MM.1S (cell line): ENCODE measurements at regions not wholly inside any gene's neighbourhood (a gene's known extent, or its start where the extent isn't known, plus 50 kb on each side); places are given as distances from the start of the nearest gene placed in this dataset.

ENCODE experiments used
- DNase-seq: peaks from one replicate; pipeline ENCODE4 v3.0.0-alpha.2; 2015
- H2AFZ ChIP-seq: fragments of 300-600 bp; sonication (generic); 2 replicates; pipeline ENCODE4 v1.6.0; 2016; ENCODE audit warnings: antibody characterized with exemption, low read length
- H3F3A ChIP-seq: fragments of 300-600 bp; sonication (generic); 2 replicates; pipeline ENCODE4 v1.6.1; 2016; ENCODE audit warnings: mild to moderate bottlenecking, antibody characterized with exemption, low read length, moderate library complexity, mixed read lengths; ENCODE audit not compliant: insufficient read depth
- H3K27ac ChIP-seq: fragments of 300-600 bp; sonication (generic); 2 replicates; pipeline ENCODE4 v1.5.1; 2016; ENCODE audit warnings: mild to moderate bottlenecking, low read length
- H3K27me3 ChIP-seq: fragments of 300-600 bp; sonication (generic); replicated peaks from 2 replicates; pipeline ENCODE4 v1.6.0; 2016; ENCODE audit warnings: low read length; ENCODE audit not compliant: insufficient read depth
- H3K36me3 ChIP-seq: fragments of 300-600 bp; sonication (generic); replicated peaks from 2 replicates; pipeline ENCODE4 v1.6.1; 2016; ENCODE audit warnings: mild to moderate bottlenecking, low read length, mixed read lengths; ENCODE audit not compliant: insufficient read depth
- H3K4me1 ChIP-seq: fragments of 300-600 bp; sonication (generic); 2 replicates; pipeline ENCODE4 v1.6.1; 2016; ENCODE audit warnings: low read length, mixed read lengths
- H3K4me2 ChIP-seq: fragments of 300-600 bp; sonication (generic); 2 replicates; pipeline ENCODE4 v1.6.0; 2016; ENCODE audit warnings: low read depth, low read length
- H3K4me3 ChIP-seq: fragments of 300-600 bp; sonication (generic); 2 replicates; pipeline ENCODE4 v1.5.1; 2016; ENCODE audit warnings: low read length, mixed read lengths
- H3K79me2 ChIP-seq: fragments of 300-600 bp; sonication (generic); 2 replicates; pipeline ENCODE4 v1.6.1; 2016; ENCODE audit warnings: mixed run types, low read length, mixed read lengths
- H3K9ac ChIP-seq: fragments of 300-600 bp; sonication (generic); 2 replicates; pipeline ENCODE4 v1.6.1; 2016; ENCODE audit warnings: low read length, mixed read lengths
- H3K9me2 ChIP-seq: fragments of 300-600 bp; sonication (generic); replicated peaks from 2 replicates; pipeline ENCODE4 v1.6.1; 2016; ENCODE audit warnings: mild to moderate bottlenecking, low read length, mixed read lengths; ENCODE audit not compliant: insufficient read depth
- H3K9me3 ChIP-seq: fragments of 300-600 bp; sonication (generic); replicated peaks from 2 replicates; pipeline ENCODE4 v1.6.1; 2016; ENCODE audit warnings: mild to moderate bottlenecking, low read length, mixed read lengths; ENCODE audit not compliant: insufficient read depth
- H4K20me1 ChIP-seq: fragments of 300-600 bp; sonication (generic); 2 replicates; pipeline ENCODE4 v1.6.1; 2016; ENCODE audit warnings: mild to moderate bottlenecking, low read length, moderate library complexity, mixed read lengths; ENCODE audit not compliant: insufficient read depth
- CTCF ChIP-seq: fragments of 300-600 bp; sonication (generic); IDR thresholded peaks from 2 replicates; pipeline ENCODE4 v1.5.1; 2016; ENCODE audit warnings: antibody characterized with exemption, low read length, mixed read lengths
- EZH2 ChIP-seq: fragments of 300-600 bp; sonication (generic); optimal IDR thresholded peaks from 2 replicates; pipeline ENCODE3; 2017; ENCODE audit warnings: low read depth, mild to moderate bottlenecking, antibody characterized with exemption, low read length, mixed read lengths
- EZH2phosphoT487 ChIP-seq: fragments of 300-600 bp; sonication (generic); IDR thresholded peaks from 2 replicates; pipeline ENCODE4 v1.6.1; 2018; ENCODE audit warnings: antibody characterized with exemption, low read length

- Histone ChIP-seq H3K4me2 (no peak overlapping the region), H3K27ac (no peak overlapping the region), H3K36me3 (no peaks in the 10 kb centered on the region), H3F3A (no peaks in the 10 kb centered on the region), H3K9me2 (no peaks in the 10 kb centered on the region), H2AFZ (no peak overlapping the region), H3K9me3 (no peaks in the 10 kb centered on the region), H3K79me2 (no peaks in the 10 kb centered on the region), H3K4me3 (no peak overlapping the region), H3K9ac (no peak overlapping the region), H3K27me3 (no peaks in the 10 kb centered on the region), H3K4me1 (no peaks in the 10 kb centered on the region), H4K20me1 (no peaks in the 10 kb centered on the region)
- TF ChIP-seq CTCF (no peak), EZH2phosphoT487 (no peak), EZH2 (no peak)
- no peak for DNase-seq
These were observed 173.8 kb upstream of the SLC30A5 start for GRCh38 chr5:68919988-68920490.

GRCh38 chr5:68920888-68921287 lies 172.9 kb upstream of the SLC30A5 start:
- H3K9ac ChIP-seq: no peak overlapping the region
- H3K9me3 ChIP-seq: no peaks in the 10 kb centered on the region
- no peak overlapping the region for H3K4me2 ChIP-seq
- H2AFZ ChIP-seq: no peak overlapping the region
- no peaks in the 10 kb centered on the region for H3F3A ChIP-seq
- no peaks in the 10 kb centered on the region for H3K79me2 ChIP-seq
- DNase-seq: no peak
- no peaks in the 10 kb centered on the region for H3K27me3 ChIP-seq
- H4K20me1 ChIP-seq: no peaks in the 10 kb centered on the region
- H3K27ac ChIP-seq: no peak overlapping the region
- no peaks in the 10 kb centered on the region for H3K36me3 ChIP-seq
- TF ChIP-seq EZH2 (no peak), EZH2phosphoT487 (no peak), CTCF (no peak)
- H3K9me2 ChIP-seq: no peaks in the 10 kb centered on the region
- H3K4me3 ChIP-seq: no peak overlapping the region
- no peaks in the 10 kb centered on the region for H3K4me1 ChIP-seq

- no peak for DNase-seq
- H3K9me3 ChIP-seq: no peaks in the 10 kb centered on the region
- no peaks in the 10 kb centered on the region for H3K27me3 ChIP-seq
- H4K20me1 ChIP-seq: no peaks in the 10 kb centered on the region
- no peak overlapping the region for H3K9ac ChIP-seq
- no peaks in the 10 kb centered on the region for H3F3A ChIP-seq
- H3K27ac ChIP-seq: no peak overlapping the region
- no peaks in the 10 kb centered on the region for H3K4me1 ChIP-seq
- H3K36me3 ChIP-seq: no peaks in the 10 kb centered on the region
- TF ChIP-seq EZH2 (no peak), CTCF (no peak), EZH2phosphoT487 (no peak)
- no peak overlapping the region for H3K4me3 ChIP-seq
- H3K79me2 ChIP-seq: no peaks in the 10 kb centered on the region
- no peak overlapping the region for H3K4me2 ChIP-seq
- H3K9me2 ChIP-seq: no peaks in the 10 kb centered on the region
- H2AFZ ChIP-seq: no peak overlapping the region
These were observed 171.4 kb upstream of the SLC30A5 start for GRCh38 chr5:68922172-68922987.
